ENCODE measurements at regions not wholly inside any gene's neighbourhood (a gene's known extent, or its start where the extent isn't known, plus 50 kb on each side); places are given as distances from the start of the nearest gene placed in this dataset.

- DNase-seq (ENCODE audit: low read depth in 4 of 6, low spot score in 6 of 6), result no peak
- no peaks in the 10 kb centered on the region for H3K36me3 ChIP-seq (ENCODE audit: control insufficient read depth, insufficient read depth, low read length)
- no peaks in the 10 kb centered on the region for H3K4me1 ChIP-seq (ENCODE audit: control insufficient read depth, insufficient read depth, low read length)
- H3K9me3 ChIP-seq (ENCODE audit: control insufficient read depth, insufficient read depth, low read length), result no peaks in the 10 kb centered on the region
- H3K27ac ChIP-seq (ENCODE audit: low read depth, low read length), result no peak overlapping the region
- WGBS (ENCODE audit: insufficient coverage), result 65% methylated on average over 3 of the region's 5 CpGs
- H3K27me3 ChIP-seq (ENCODE audit: control insufficient read depth, insufficient read depth, low read length), result no peaks in the 10 kb centered on the region
- no peak overlapping the region for H3K4me3 ChIP-seq (ENCODE audit: low read depth, low read length)
Observed at GRCh38 chr10:109701633-109702215, 221.6 kb downstream of the XPNPEP1 start.

DNA sequence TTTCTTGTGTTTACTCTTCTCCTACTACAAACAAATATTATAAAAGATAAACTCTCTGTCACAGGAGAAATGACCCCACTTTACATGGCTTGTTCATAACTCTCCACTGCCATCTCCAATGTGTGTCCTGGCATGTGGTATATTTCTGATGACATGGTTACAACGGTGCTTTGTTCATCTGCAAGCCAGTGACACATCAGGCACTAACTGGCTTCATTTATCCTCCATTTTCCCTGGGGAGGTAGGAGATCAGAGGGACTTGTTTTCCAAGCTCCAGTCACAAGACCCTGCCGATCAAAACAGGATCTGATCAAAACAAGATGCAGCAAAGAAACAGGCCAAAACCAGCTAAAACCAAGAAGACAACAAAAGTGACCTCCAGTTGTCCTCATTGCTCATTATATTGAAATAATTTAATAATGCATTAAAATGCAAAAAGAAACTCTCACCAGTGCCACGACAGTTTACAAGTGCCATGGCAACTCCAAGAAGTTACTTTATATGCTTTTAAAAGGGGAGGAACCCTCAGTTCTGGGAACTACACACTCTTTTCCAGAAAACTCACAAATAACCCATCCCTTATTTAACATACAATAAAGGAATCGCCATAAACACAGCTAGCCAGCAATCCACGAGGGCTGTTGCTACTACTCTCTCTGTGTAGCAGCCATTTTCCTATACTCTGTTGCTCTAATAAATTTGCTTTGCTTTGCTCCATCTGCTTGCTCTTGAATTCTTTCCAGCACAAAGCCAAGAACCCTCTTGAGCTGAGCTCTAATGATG, 224.2 kb downstream of the XPNPEP1 start:
- DNase-seq (ENCODE audit: low read depth in 4 of 6, low spot score in 6 of 6), result no peak
- Histone ChIP-seq H3K27me3 (ENCODE audit: control insufficient read depth, insufficient read depth, low read length) (no peaks in the 10 kb centered on the region), H3K4me1 (ENCODE audit: control insufficient read depth, insufficient read depth, low read length) (no peaks in the 10 kb centered on the region), H3K9me3 (ENCODE audit: control insufficient read depth, insufficient read depth, low read length) (no peaks in the 10 kb centered on the region), H3K36me3 (ENCODE audit: control insufficient read depth, insufficient read depth, low read length) (no peaks in the 10 kb centered on the region), H3K4me3 (ENCODE audit: low read depth, low read length) (no peak overlapping the region), H3K27ac (ENCODE audit: low read depth, low read length) (no peak overlapping the region)
- WGBS (ENCODE audit: insufficient coverage), result 38% methylated on average over 2 of the region's 5 CpGs

GRCh38 chr10:109698086-109698485, 225.2 kb downstream of the XPNPEP1 start:
- no peaks in the 10 kb centered on the region for H3K36me3 ChIP-seq (ENCODE audit: control insufficient read depth, insufficient read depth, low read length)
- no peaks in the 10 kb centered on the region for H3K27me3 ChIP-seq (ENCODE audit: control insufficient read depth, insufficient read depth, low read length)
- 79% methylated on average over 2 of the region's 5 CpGs for WGBS (ENCODE audit: insufficient coverage)
- no peak overlapping the region for H3K27ac ChIP-seq (ENCODE audit: low read depth, low read length)
- DNase-seq (ENCODE audit: low read depth in 4 of 6, low spot score in 6 of 6), result no peak
- no peaks in the 10 kb centered on the region for H3K4me1 ChIP-seq (ENCODE audit: control insufficient read depth, insufficient read depth, low read length)
- H3K9me3 ChIP-seq (ENCODE audit: control insufficient read depth, insufficient read depth, low read length), result no peaks in the 10 kb centered on the region
- H3K4me3 ChIP-seq (ENCODE audit: low read depth, low read length), result no peak overlapping the region

GRCh38 chr10:109696981-109697775, 226.1 kb downstream of the XPNPEP1 start:
- Histone ChIP-seq H3K4me3 (ENCODE audit: low read depth, low read length) (no peak overlapping the region), H3K36me3 (ENCODE audit: control insufficient read depth, insufficient read depth, low read length) (no peaks in the 10 kb centered on the region), H3K27me3 (ENCODE audit: control insufficient read depth, insufficient read depth, low read length) (no peaks in the 10 kb centered on the region), H3K4me1 (ENCODE audit: control insufficient read depth, insufficient read depth, low read length) (no peaks in the 10 kb centered on the region), H3K27ac (ENCODE audit: low read depth, low read length) (no peak overlapping the region), H3K9me3 (ENCODE audit: control insufficient read depth, insufficient read depth, low read length) (no peaks in the 10 kb centered on the region)
- WGBS (ENCODE audit: insufficient coverage), result 88% methylated on average over 4 of the region's 5 CpGs
- no peak for DNase-seq (ENCODE audit: low read depth in 4 of 6, low spot score in 6 of 6)

DNA sequence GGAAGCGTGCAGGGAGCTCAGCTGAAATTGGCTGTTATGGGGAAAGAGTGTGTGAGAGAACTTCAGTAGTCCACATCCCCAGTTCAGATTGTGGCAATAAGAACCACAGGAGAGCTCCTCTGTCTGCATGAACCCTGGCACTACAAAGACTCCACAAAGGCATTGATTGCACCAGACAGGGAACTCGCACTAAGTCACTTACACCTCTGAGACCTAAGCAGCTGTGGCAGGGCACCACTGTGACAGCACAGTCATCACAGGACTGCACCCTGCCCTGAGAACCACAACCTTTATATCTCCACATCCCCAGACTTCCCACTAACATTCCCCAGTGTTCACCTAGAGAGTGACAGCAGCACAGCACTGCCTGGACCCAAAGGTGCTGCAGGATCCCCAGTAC, 226.8 kb downstream of the XPNPEP1 start:
- no peak overlapping the region for H3K27ac ChIP-seq (ENCODE audit: low read depth, low read length)
- whole genome bisulfite sequencing (ENCODE audit: insufficient coverage), result 67% methylated on average over 2 of the region's 2 CpGs

DNA sequence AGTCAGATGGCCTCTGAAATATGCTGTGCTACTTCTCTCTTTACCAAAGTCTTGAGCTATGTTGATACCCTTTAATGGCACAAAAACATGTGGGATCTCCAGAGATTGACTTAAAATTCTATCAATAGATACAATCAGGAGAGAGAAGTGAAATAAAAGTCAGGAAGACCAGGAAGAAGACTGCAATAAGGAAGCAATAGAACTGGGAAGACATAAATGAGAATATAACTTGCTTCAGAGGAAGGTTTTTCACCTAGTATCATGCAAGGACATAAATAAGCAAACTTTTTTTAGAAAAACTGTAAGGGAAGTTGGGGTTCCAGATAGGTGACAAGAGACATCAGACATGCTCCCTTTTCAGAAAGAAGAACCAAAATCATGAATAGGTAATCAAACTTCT, 227.3 kb downstream of the XPNPEP1 start:
- Histone ChIP-seq H3K36me3 (ENCODE audit: control insufficient read depth, insufficient read depth, low read length) (no peaks in the 10 kb centered on the region), H3K27ac (ENCODE audit: low read depth, low read length) (no peak overlapping the region), H3K4me3 (ENCODE audit: low read depth, low read length) (no peak overlapping the region), H3K4me1 (ENCODE audit: control insufficient read depth, insufficient read depth, low read length) (no peaks in the 10 kb centered on the region), H3K27me3 (ENCODE audit: control insufficient read depth, insufficient read depth, low read length) (no peaks in the 10 kb centered on the region), H3K9me3 (ENCODE audit: control insufficient read depth, insufficient read depth, low read length) (no peaks in the 10 kb centered on the region)
- DNase-seq (ENCODE audit: low read depth in 4 of 6, low spot score in 6 of 6), result no peak

More for the DNA sequence above, 226.8 kb downstream of the XPNPEP1 start:
- H3K9me3 ChIP-seq (ENCODE audit: control insufficient read depth, insufficient read depth, low read length), result no peaks in the 10 kb centered on the region
- no peak for DNase-seq (ENCODE audit: low read depth in 4 of 6, low spot score in 6 of 6)
- no peaks in the 10 kb centered on the region for H3K4me1 ChIP-seq (ENCODE audit: control insufficient read depth, insufficient read depth, low read length)
- H3K27me3 ChIP-seq (ENCODE audit: control insufficient read depth, insufficient read depth, low read length), result no peaks in the 10 kb centered on the region
- no peaks in the 10 kb centered on the region for H3K36me3 ChIP-seq (ENCODE audit: control insufficient read depth, insufficient read depth, low read length)
- H3K4me3 ChIP-seq (ENCODE audit: low read depth, low read length), result no peak overlapping the region

DNA sequence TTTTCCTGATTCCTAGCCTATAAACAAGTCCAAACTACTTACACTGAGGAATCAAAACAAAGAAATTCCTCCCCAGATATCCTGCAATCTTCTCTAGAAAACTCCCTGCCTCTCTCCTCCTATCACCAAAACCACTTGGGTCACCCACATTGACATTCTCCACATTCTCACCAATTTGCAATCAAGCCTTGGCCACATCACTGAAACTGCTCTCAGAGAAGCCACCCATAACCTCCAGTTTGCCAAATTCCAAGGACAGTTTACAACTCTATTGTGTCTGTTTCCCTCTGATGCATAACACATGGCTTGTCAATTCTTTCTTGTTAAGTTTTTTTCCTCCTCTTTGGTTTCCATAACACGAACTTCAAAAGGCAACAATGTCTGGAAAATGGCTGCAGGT, 233.5 kb downstream of the XPNPEP1 start:
- Histone ChIP-seq H3K36me3 (ENCODE audit: control insufficient read depth, insufficient read depth, low read length) (no peaks in the 10 kb centered on the region), H3K4me1 (ENCODE audit: control insufficient read depth, insufficient read depth, low read length) (no peaks in the 10 kb centered on the region), H3K27me3 (ENCODE audit: control insufficient read depth, insufficient read depth, low read length) (no peaks in the 10 kb centered on the region), H3K27ac (ENCODE audit: low read depth, low read length) (no peak overlapping the region), H3K4me3 (ENCODE audit: low read depth, low read length) (no peak overlapping the region), H3K9me3 (ENCODE audit: control insufficient read depth, insufficient read depth, low read length) (no peaks in the 10 kb centered on the region)
- no CpG with 5 or more reads among the region's 1 CpG for WGBS (ENCODE audit: insufficient coverage)
- DNase-seq (ENCODE audit: low read depth in 4 of 6, low spot score in 6 of 6), result no peak

DNA sequence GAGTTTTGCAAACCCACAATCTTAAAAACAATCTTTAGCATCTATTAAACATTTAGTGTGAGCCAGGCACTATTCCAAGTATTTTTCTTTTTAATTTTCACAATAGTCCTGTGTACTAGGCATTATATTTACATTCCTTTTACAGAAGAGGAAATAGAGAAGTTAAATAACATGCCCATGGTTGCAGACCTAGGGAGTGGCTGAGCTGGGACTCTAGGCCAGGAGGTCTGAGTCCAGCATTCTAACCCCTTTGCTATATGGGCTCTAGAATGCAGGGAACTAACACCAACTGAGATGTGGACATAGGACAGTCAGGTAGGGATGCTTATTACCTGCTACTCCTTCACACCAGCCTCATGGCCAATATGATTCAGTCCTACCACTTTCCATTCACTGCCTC, 243.8 kb downstream of the XPNPEP1 start:
- no peak overlapping the region for H3K4me3 ChIP-seq (ENCODE audit: low read depth, low read length)
- no peak overlapping the region for H3K27ac ChIP-seq (ENCODE audit: low read depth, low read length)
- H3K9me3 ChIP-seq (ENCODE audit: control insufficient read depth, insufficient read depth, low read length), result no peaks in the 10 kb centered on the region
- H3K4me1 ChIP-seq (ENCODE audit: control insufficient read depth, insufficient read depth, low read length), result no peaks in the 10 kb centered on the region
- no peaks in the 10 kb centered on the region for H3K36me3 ChIP-seq (ENCODE audit: control insufficient read depth, insufficient read depth, low read length)
- no peak for DNase-seq (ENCODE audit: low read depth in 4 of 6, low spot score in 6 of 6)
- no peaks in the 10 kb centered on the region for H3K27me3 ChIP-seq (ENCODE audit: control insufficient read depth, insufficient read depth, low read length)

GRCh38 chr10:109678857-109679256, 244.5 kb downstream of the XPNPEP1 start:
- Histone ChIP-seq H3K27ac (ENCODE audit: low read depth, low read length) (no peak overlapping the region), H3K27me3 (ENCODE audit: control insufficient read depth, insufficient read depth, low read length) (no peaks in the 10 kb centered on the region), H3K9me3 (ENCODE audit: control insufficient read depth, insufficient read depth, low read length) (no peaks in the 10 kb centered on the region), H3K4me3 (ENCODE audit: low read depth, low read length) (no peak overlapping the region), H3K36me3 (ENCODE audit: control insufficient read depth, insufficient read depth, low read length) (no peaks in the 10 kb centered on the region), H3K4me1 (ENCODE audit: control insufficient read depth, insufficient read depth, low read length) (no peaks in the 10 kb centered on the region)
- WGBS (ENCODE audit: insufficient coverage), result no CpG with 5 or more reads among the region's 1 CpG
- no peak for DNase-seq (ENCODE audit: low read depth in 4 of 6, low spot score in 6 of 6)

GRCh38 chr10:109676703-109677102, 246.6 kb downstream of the XPNPEP1 start:
- no peaks in the 10 kb centered on the region for H3K9me3 ChIP-seq (ENCODE audit: control insufficient read depth, insufficient read depth, low read length)
- H3K4me1 ChIP-seq (ENCODE audit: control insufficient read depth, insufficient read depth, low read length), result no peaks in the 10 kb centered on the region
- no peaks in the 10 kb centered on the region for H3K27me3 ChIP-seq (ENCODE audit: control insufficient read depth, insufficient read depth, low read length)
- no peaks in the 10 kb centered on the region for H3K36me3 ChIP-seq (ENCODE audit: control insufficient read depth, insufficient read depth, low read length)
- no peak overlapping the region for H3K4me3 ChIP-seq (ENCODE audit: low read depth, low read length)
- no peak overlapping the region for H3K27ac ChIP-seq (ENCODE audit: low read depth, low read length)
- DNase-seq (ENCODE audit: low read depth in 4 of 6, low spot score in 6 of 6), result no peak
